NT2/D1 (cell line): ENCODE measurements at regions not wholly inside any gene's neighbourhood (a gene's known extent, or its start where the extent isn't known, plus 50 kb on each side); places are given as distances from the start of the nearest gene placed in this dataset.

Source experiments
- YY1 ChIP-seq: IDR thresholded peaks from 2 replicates; pipeline ENCODE4 v1.6.1; 2011; ENCODE audit not compliant: insufficient read length, insufficient read depth
- ZNF274 ChIP-seq: IDR thresholded peaks from 2 replicates; pipeline ENCODE4 v1.6.1; 2011; ENCODE audit warnings: mild to moderate bottlenecking, low read depth, low read length

GRCh38 chr4:56132835-56133234 is 184.1 kb downstream of the CEP135 start:
- TF ChIP-seq ZNF274 = no peak
- no peak for TF ChIP-seq YY1
